ENCODE measurements at regions not wholly inside any gene's neighbourhood (a gene's known extent, or its start where the extent isn't known, plus 50 kb on each side); places are given as distances from the start of the nearest gene placed in this dataset.

DNA sequence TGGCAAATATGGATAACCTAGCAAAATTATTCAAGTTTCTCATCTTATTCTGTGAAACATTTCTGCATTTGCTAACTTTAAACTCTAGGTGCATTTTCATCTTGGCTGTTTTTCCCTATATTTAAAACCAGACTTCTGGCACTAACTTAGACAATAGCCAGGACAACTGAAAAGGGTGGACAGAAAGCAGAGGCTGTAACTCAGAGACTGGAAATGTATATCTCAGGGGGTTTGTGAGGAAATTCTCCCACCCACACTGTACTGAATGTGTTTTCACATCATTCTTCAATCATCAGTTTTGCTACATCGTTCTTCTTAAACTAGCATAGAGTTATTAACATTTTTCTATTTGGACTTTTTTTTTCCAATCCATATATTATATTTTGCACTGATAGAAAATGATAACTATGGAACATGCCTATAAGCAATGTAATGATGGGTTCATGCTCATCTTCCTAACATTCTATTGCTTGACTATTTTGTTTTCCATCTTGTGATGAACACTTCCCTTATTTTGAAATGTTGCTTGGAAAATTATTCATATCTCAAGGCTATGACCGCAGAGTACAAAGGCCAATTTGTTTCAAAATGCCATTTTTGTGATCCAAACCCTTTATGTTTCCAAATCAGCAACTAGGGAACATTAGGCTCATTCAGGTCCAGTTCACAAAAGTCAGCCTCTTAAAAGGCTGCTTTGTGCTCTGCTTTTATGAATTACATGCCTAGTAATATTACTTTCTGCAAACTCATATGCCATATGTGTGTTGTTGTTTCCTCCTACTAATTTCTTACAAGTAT lies 125.8 kb upstream of the CDH19 start:
- intact Hi-C loops (cut with micrococcal nuclease), result no loop called here
- no peak for DNase-seq
- H3K27me3 Mint-ChIP-seq, result no peaks in the 10 kb centered on the region
- no peaks in the 10 kb centered on the region for H3K36me3 ChIP-seq (ENCODE audit: insufficient read depth, low read length)
- peaks cover 0 to 7% (median 2%) of the 10 kb centered on the region in 8 donors for H3K9me3 Mint-ChIP-seq
- no peaks in the 10 kb centered on the region for H3K27me3 ChIP-seq (ENCODE audit: insufficient read depth, low read length)
- H3K27ac ChIP-seq (ENCODE audit: low read depth, low read length), result no peak overlapping the region
- no peaks in the 10 kb centered on the region for H3K4me1 Mint-ChIP-seq
- H3K9me3 ChIP-seq (ENCODE audit: control insufficient read depth in 1 of 2, low read length in 2 of 2), result no peaks in the 10 kb centered on the region
- H3K4me3 ChIP-seq (ENCODE audit: low read length in 2 of 2), result no peak overlapping the region
- no peak overlapping the region for H3K4me3 Mint-ChIP-seq
- no peaks in the 10 kb centered on the region for H3K4me1 ChIP-seq (ENCODE audit: insufficient read depth, low read length)
- H3K27ac Mint-ChIP-seq, result no peak overlapping the region
- ChIA-PET CTCF (ENCODE audit: partially characterized antibody) (no interaction called here), POLR2A (ENCODE audit: partially characterized antibody) (no interaction called here)
- no peaks in the 10 kb centered on the region for H3K36me3 Mint-ChIP-seq

DNA sequence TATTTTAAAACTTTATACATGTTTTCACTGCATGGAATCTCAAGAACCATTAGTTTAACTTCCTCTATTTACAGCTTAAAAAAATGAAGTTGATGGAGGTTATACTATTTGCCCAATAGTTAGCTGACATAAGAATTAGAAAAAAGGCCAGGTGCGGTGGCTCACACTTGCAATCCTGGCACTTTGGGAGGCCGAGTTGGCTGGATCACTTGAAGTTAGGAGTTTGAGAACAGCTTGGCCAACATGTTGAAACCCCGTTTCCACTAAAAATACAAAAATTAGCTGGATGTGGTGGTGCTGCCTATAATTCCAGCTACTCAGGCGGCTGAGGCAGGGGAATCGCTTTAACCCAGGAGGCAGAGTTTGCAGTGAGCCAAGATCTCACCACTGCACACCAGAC lies 125.1 kb upstream of the CDH19 start:
- H3K9me3 ChIP-seq (ENCODE audit: control insufficient read depth in 1 of 2, low read length in 2 of 2), result no peaks in the 10 kb centered on the region
- CTCF ChIA-PET (ENCODE audit: partially characterized antibody), result no interaction called here
- no peaks in the 10 kb centered on the region for H3K4me1 Mint-ChIP-seq
- H3K27me3 ChIP-seq (ENCODE audit: insufficient read depth, low read length), result no peaks in the 10 kb centered on the region
- no peak overlapping the region for H3K27ac ChIP-seq (ENCODE audit: low read depth, low read length)
- H3K9me3 Mint-ChIP-seq, result peaks cover 0 to 4% (median 2%) of the 10 kb centered on the region in 8 donors
- no peak overlapping the region for H3K4me3 ChIP-seq (ENCODE audit: low read length in 2 of 2)
- POLR2A ChIA-PET (ENCODE audit: partially characterized antibody), result no interaction called here
- H3K27ac Mint-ChIP-seq, result no peak overlapping the region
- no peaks in the 10 kb centered on the region for H3K27me3 Mint-ChIP-seq
- H3K36me3 Mint-ChIP-seq, result no peaks in the 10 kb centered on the region
- intact Hi-C loops (cut with micrococcal nuclease), result no loop called here
- no peaks in the 10 kb centered on the region for H3K36me3 ChIP-seq (ENCODE audit: insufficient read depth, low read length)
- H3K4me3 Mint-ChIP-seq, result no peak overlapping the region
- H3K4me1 ChIP-seq (ENCODE audit: insufficient read depth, low read length), result no peaks in the 10 kb centered on the region
- no peak for DNase-seq

DNA sequence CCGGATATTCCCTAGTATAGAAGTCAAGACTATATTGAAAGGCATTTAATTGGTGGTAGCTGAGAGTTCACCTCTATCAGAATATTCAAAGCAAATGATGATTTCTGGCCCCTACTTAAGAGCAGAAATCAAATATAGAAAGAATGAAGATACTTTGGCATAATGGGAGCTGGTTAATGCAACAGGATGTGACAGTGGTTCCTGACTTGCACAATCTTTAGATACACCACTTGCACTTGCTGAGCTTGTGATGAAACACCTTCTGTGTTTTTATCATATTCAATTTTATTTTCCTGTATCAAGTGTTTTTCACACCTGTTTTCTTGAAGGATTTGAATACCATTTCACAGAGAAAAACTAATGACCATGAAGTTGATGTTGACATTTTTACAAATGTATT lies 124.1 kb upstream of the CDH19 start:
- intact Hi-C loops (cut with micrococcal nuclease), result no loop called here
- Mint-ChIP-seq H3K27me3 (no peaks in the 10 kb centered on the region), H3K4me1 (no peaks in the 10 kb centered on the region), H3K9me3 (peaks cover 0 to 4% (median 2%) of the 10 kb centered on the region in 8 donors), H3K4me3 (no peak overlapping the region), H3K36me3 (no peaks in the 10 kb centered on the region), H3K27ac (no peak overlapping the region)
- Histone ChIP-seq H3K4me3 (ENCODE audit: low read length in 2 of 2) (no peak overlapping the region), H3K9me3 (ENCODE audit: control insufficient read depth in 1 of 2, low read length in 2 of 2) (no peaks in the 10 kb centered on the region), H3K27me3 (ENCODE audit: insufficient read depth, low read length) (no peaks in the 10 kb centered on the region), H3K27ac (ENCODE audit: low read depth, low read length) (no peak overlapping the region), H3K4me1 (ENCODE audit: insufficient read depth, low read length) (no peaks in the 10 kb centered on the region), H3K36me3 (ENCODE audit: insufficient read depth, low read length) (no peaks in the 10 kb centered on the region)
- no peak for DNase-seq
- ChIA-PET CTCF (ENCODE audit: partially characterized antibody) (no interaction called here), POLR2A (ENCODE audit: partially characterized antibody) (no interaction called here)

DNA sequence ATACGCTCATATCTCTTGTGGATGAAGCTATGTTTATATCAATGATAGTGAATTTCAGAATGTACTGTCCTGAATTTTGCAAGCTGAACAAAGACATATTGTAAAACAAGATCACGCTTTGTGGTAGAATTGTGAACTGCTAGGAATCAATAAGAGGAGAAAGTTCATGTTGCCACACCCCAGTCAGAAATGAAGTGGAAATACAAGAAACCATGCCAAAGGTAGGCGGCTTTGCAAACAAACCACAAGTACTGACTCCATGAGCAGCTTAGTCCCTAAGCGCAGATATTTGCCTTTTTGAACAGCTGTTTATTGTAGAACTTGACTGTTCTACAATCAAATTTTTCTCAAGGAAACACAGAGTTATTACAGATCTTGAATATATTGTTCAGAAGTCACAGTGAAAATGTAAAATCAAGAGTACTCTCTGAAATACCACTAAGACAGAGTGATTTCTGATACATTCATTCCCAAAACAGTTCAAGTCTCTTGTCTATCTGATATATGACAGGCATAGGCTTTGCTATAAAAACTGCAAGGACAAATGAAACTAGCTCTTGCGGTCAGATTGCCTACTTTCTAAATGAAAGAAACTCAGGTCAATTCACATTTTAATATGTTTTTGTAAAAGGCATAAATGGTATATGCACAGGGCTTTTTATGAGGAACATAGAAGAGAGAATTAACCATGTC lies 120.9 kb upstream of the CDH19 start:
- Mint-ChIP-seq H3K27me3 (no peaks in the 10 kb centered on the region), H3K36me3 (no peaks in the 10 kb centered on the region), H3K4me1 (no peaks in the 10 kb centered on the region), H3K9me3 (peaks cover 0 to 5% (median 2%) of the 10 kb centered on the region in 8 donors), H3K4me3 (no peak overlapping the region), H3K27ac (no peak overlapping the region)
- Histone ChIP-seq H3K4me1 (ENCODE audit: insufficient read depth, low read length) (no peaks in the 10 kb centered on the region), H3K4me3 (ENCODE audit: low read length in 2 of 2) (no peak overlapping the region), H3K9me3 (ENCODE audit: control insufficient read depth in 1 of 2, low read length in 2 of 2) (no peaks in the 10 kb centered on the region), H3K27ac (ENCODE audit: low read depth, low read length) (no peak overlapping the region), H3K36me3 (ENCODE audit: insufficient read depth, low read length) (no peaks in the 10 kb centered on the region), H3K27me3 (ENCODE audit: insufficient read depth, low read length) (no peaks in the 10 kb centered on the region)
- ChIA-PET CTCF (ENCODE audit: partially characterized antibody) (no interaction called here), POLR2A (ENCODE audit: partially characterized antibody) (no interaction called here)
- intact Hi-C loops (cut with micrococcal nuclease), result no loop called here
- DNase-seq, result no peak

DNA sequence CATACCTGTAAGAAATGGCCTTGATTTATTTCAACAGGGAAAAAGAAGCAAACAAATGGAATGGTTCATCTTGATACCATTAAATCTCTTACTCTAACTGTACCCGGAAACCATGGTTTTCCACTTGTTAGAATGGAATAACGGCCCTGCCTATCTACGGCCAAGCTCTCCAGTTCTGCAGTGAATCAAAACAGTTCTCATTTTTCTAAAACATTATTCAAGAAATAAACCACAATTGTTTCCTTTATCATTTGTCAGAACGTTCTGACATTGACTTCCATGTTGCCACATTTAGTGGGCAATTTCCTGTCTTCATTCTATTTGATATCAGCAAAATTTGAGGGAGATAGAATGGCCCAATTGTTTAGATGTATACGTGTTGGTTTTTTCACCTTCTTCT lies 118.8 kb upstream of the CDH19 start:
- no peaks in the 10 kb centered on the region for H3K27me3 ChIP-seq (ENCODE audit: insufficient read depth, low read length)
- no peaks in the 10 kb centered on the region for H3K36me3 ChIP-seq (ENCODE audit: insufficient read depth, low read length)
- H3K4me1 ChIP-seq (ENCODE audit: insufficient read depth, low read length), result no peaks in the 10 kb centered on the region
- ChIA-PET CTCF (ENCODE audit: partially characterized antibody) (no interaction called here), POLR2A (ENCODE audit: partially characterized antibody) (no interaction called here)
- H3K4me1 Mint-ChIP-seq, result no peaks in the 10 kb centered on the region
- H3K36me3 Mint-ChIP-seq, result no peaks in the 10 kb centered on the region
- DNase-seq, result no peak
- H3K4me3 Mint-ChIP-seq, result no peak overlapping the region
- H3K27ac ChIP-seq (ENCODE audit: low read depth, low read length), result no peak overlapping the region
- H3K9me3 Mint-ChIP-seq, result peaks cover 0 to 3% (median 2%) of the 10 kb centered on the region in 8 donors
- H3K27ac Mint-ChIP-seq, result no peak overlapping the region
- H3K9me3 ChIP-seq (ENCODE audit: control insufficient read depth in 1 of 2, low read length in 2 of 2), result no peaks in the 10 kb centered on the region
- H3K27me3 Mint-ChIP-seq, result no peaks in the 10 kb centered on the region
- intact Hi-C loops (cut with micrococcal nuclease), result no loop called here
- no peak overlapping the region for H3K4me3 ChIP-seq (ENCODE audit: low read length in 2 of 2)

DNA sequence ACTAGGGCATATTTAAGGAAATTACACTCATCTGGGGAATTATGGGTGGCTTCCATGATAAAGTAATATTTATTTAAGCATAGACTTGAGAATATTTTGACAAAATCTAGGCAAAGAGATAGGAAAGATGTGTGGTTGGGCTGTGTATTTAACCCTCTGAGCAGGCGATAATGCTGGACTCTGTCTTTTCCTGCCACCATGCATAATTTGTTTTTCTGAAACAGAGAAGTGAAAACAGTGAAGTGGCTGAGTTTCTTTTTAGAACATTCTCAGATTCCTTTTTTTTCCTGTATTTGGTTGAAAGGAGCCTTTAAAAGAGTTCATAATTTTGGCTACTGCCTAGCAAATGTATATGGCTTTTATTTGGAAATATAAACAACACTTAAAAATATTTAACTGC lies 104.8 kb upstream of the CDH19 start:
- no peaks in the 10 kb centered on the region for H3K4me1 ChIP-seq (ENCODE audit: insufficient read depth, low read length)
- Mint-ChIP-seq H3K27me3 (no peaks in the 10 kb centered on the region), H3K4me1 (no peaks in the 10 kb centered on the region), H3K36me3 (no peaks in the 10 kb centered on the region), H3K4me3 (no peak overlapping the region), H3K27ac (no peak overlapping the region), H3K9me3 (peaks cover 0 to 4% (median under 1%) of the 10 kb centered on the region in 8 donors)
- H3K27me3 ChIP-seq (ENCODE audit: insufficient read depth, low read length), result no peaks in the 10 kb centered on the region
- no peak for DNase-seq
- no peaks in the 10 kb centered on the region for H3K36me3 ChIP-seq (ENCODE audit: insufficient read depth, low read length)
- intact Hi-C loops (cut with micrococcal nuclease), result no loop called here
- ChIA-PET CTCF (ENCODE audit: partially characterized antibody) (no interaction called here), POLR2A (ENCODE audit: partially characterized antibody) (no interaction called here)
- no peak overlapping the region for H3K27ac ChIP-seq (ENCODE audit: low read depth, low read length)
- no peaks in the 10 kb centered on the region for H3K9me3 ChIP-seq (ENCODE audit: control insufficient read depth in 1 of 2, low read length in 2 of 2)
- H3K4me3 ChIP-seq (ENCODE audit: low read length in 2 of 2), result no peak overlapping the region

DNA sequence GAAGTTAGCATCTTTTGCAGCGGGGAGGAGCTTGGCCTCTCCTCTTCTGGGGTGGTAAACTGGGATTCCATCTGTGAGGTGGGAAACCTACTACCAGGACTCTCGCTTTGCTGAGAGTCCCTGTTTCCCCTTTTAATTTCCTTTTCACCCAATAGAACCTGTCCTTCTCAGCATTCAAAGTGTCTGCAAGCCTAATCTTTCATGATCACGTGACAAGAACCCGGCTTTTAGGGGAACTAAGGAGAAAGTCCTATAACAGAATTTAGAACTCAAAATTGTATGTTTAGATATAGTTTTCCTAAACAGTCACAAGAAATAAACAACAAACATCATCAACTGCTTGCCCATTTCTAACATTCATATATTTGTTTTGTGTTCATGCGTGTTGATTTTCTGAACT lies 103.6 kb upstream of the CDH19 start:
- DNase-seq, result no peak
- no peak overlapping the region for H3K27ac ChIP-seq (ENCODE audit: low read depth, low read length)
- CTCF ChIA-PET (ENCODE audit: partially characterized antibody), result no interaction called here
- no peaks in the 10 kb centered on the region for H3K27me3 Mint-ChIP-seq
- H3K27me3 ChIP-seq (ENCODE audit: insufficient read depth, low read length), result no peaks in the 10 kb centered on the region
- no peak overlapping the region for H3K4me3 Mint-ChIP-seq
- H3K27ac Mint-ChIP-seq, result no peak overlapping the region
- H3K4me1 ChIP-seq (ENCODE audit: insufficient read depth, low read length), result no peaks in the 10 kb centered on the region
- H3K36me3 ChIP-seq (ENCODE audit: insufficient read depth, low read length), result no peaks in the 10 kb centered on the region
- H3K9me3 Mint-ChIP-seq, result peaks cover 0 to 4% (median 0%) of the 10 kb centered on the region in 8 donors
- intact Hi-C loops (cut with micrococcal nuclease), result no loop called here
- no peaks in the 10 kb centered on the region for H3K36me3 Mint-ChIP-seq
- no peak overlapping the region for H3K4me3 ChIP-seq (ENCODE audit: low read length in 2 of 2)
- H3K4me1 Mint-ChIP-seq, result no peaks in the 10 kb centered on the region
- POLR2A ChIA-PET (ENCODE audit: partially characterized antibody), result no interaction called here
- H3K9me3 ChIP-seq (ENCODE audit: control insufficient read depth in 1 of 2, low read length in 2 of 2), result no peaks in the 10 kb centered on the region
